Panc1 (cell line): ENCODE measurements at regions not wholly inside any gene's neighbourhood (a gene's known extent, or its start where the extent isn't known, plus 50 kb on each side); places are given as distances from the start of the nearest gene placed in this dataset.

Experiments used
- ATAC-seq: fragments of 200-7000 bp; cut with Tn5 transposase; 2 replicates; pipeline ENCODE4 v1.9.1; 2020; ENCODE audit warnings: mild to moderate bottlenecking, moderate library complexity
- BruUV-seq: library from RNA; stranded (reverse); fragments of 400-500 nt; replicated peaks from 2 replicates; lab custom pipeline; 2021; lab: Mats Ljungman, UMichigan
- CTCF ChIA-PET: fragments of 300-600 bp; sonication (Branson Sonifier 250); formaldehyde crosslinking; loops from one replicate; lab custom pipeline; 2022; ENCODE audit warnings: antibody characterized with exemption; lab: Charles Lee
- POLR2A ChIA-PET: fragments of 300-600 bp; sonication (Branson Sonifier 250); formaldehyde crosslinking; loops from one replicate; lab custom pipeline; 2022; ENCODE audit warnings: antibody characterized with exemption; lab: Charles Lee
- DNase-seq: peaks from one replicate; pipeline ENCODE4 v3.0.0-alpha.2; 2010; ENCODE audit warnings: low read depth, low spot score
- H3K27ac ChIP-seq: 2 replicates; pipeline ENCODE4 v1.5.1; 2011; ENCODE audit warnings: mild to moderate bottlenecking, low read length, inconsistent platforms
- H3K27me3 ChIP-seq: fragments of 200-500 bp; sonication (Bioruptor generic); 2 replicates; pipeline ENCODE4 v1.6.0; 2014; ENCODE audit warnings: low read length, inconsistent platforms; ENCODE audit not compliant: control insufficient read depth, insufficient read depth
- H3K36me3 ChIP-seq: fragments of 200-500 bp; sonication (Bioruptor generic); 2 replicates; pipeline ENCODE4 v1.5.1; 2014; ENCODE audit warnings: inconsistent platforms, mild to moderate bottlenecking, low read length, moderate library complexity; ENCODE audit not compliant: control insufficient read depth, insufficient read depth
- H3K4me1 ChIP-seq: 2 replicates; pipeline ENCODE4 v1.5.1; 2011; ENCODE audit warnings: inconsistent platforms, mild to moderate bottlenecking, low read length, moderate library complexity; ENCODE audit not compliant: control insufficient read depth, insufficient read depth
- H3K4me3 ChIP-seq, 2 experiments: 2 replicates each; pipeline ENCODE4 v1.5.1; 2011 to 2012; ENCODE audit warnings: low read depth in 2 of 2, low read length in 2 of 2, mild to moderate bottlenecking in 2 of 2, inconsistent platforms in 1 of 2, moderate library complexity in 1 of 2
- H3K9me3 ChIP-seq: fragments of 200-500 bp; sonication (Bioruptor generic); 2 replicates; pipeline ENCODE4 v1.5.1; 2014; ENCODE audit warnings: low read depth, mild to moderate bottlenecking, inconsistent platforms, low read length, moderate library complexity; ENCODE audit not compliant: control insufficient read depth, insufficient read depth
- POLR2AphosphoS5 ChIP-seq: IDR thresholded peaks from 2 replicates; pipeline ENCODE4 v1.6.1; 2012; ENCODE audit warnings: mild to moderate bottlenecking, low read depth, low read length, moderate library complexity
- SIN3A ChIP-seq: IDR thresholded peaks from 2 replicates; pipeline ENCODE4 v1.6.1; 2012; ENCODE audit warnings: low read depth, mild to moderate bottlenecking, low read length, moderate library complexity, borderline replicate concordance; ENCODE audit not compliant: insufficient read depth
- TCF7L2 ChIP-seq: IDR thresholded peaks from 2 replicates; pipeline ENCODE4 v1.6.1; 2011; ENCODE audit warnings: mild to moderate bottlenecking, low read depth, low read length, inconsistent platforms
- in situ Hi-C: cut with HindIII; loops from 2 replicates; pipeline ENCODE4 v1.10.0; 2016; ENCODE audit warnings: low sequenced_read_pairs, low pct_unique_long_range_greater_than_20kb
- intact Hi-C: fragments of 100-400 bp; cut with micrococcal nuclease; formaldehyde crosslinking; loops from one replicate; pipeline ENCODE4 v1.10.0; 2022; ENCODE audit not compliant: unreplicated experiment
- TF ChIP-seq, protein P1 (sequence below): fragments of 450-650 bp; IDR thresholded peaks from 2 replicates; pipeline ENCODE4 v1.5.1; 2017; ENCODE audit warnings: mild to moderate bottlenecking
- TF ChIP-seq, protein P2 (sequence below), 2 experiments: IDR thresholded peaks; 2 replicates each; pipeline ENCODE4 v1.6.1; 2011 to 2012; ENCODE audit warnings: low read depth in 2 of 2, control low read depth in 1 of 2, low read length in 1 of 2, mild to moderate bottlenecking in 1 of 2, moderate library complexity in 1 of 2; ENCODE audit not compliant: insufficient read depth in 1 of 2

GRCh38 chr6:87830907-87831306, 128.9 kb upstream of the AKIRIN2 start:
- no peaks in the 10 kb centered on the region for H3K36me3 ChIP-seq
- ChIA-PET POLR2A (no interaction called here), CTCF (no interaction called here)

DNA sequence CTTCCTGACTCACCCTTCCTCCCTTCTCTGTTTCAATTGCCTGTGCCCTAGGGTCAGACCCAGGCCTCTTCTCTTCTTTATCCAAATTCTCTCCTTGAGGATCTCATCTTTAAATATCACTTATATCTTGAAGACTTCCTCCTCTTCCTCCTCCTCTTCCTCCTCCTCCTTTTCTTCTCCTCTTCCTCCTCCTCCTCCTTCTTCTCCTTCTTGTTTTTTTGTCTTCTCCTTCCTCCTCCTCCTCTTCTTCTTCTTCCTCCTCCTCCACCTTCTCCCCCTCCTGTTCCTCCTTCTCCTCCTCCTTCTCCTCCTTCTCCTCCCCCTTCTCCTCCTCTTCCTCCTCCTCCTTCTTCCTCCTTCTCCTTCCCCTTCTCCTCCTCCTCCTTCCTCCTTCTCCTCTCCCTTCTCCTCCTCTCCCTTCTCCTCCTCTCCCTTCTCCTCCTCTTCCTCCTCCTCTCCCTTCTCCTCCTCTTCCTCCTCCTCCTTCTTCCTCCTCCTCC, 127.6 kb upstream of the AKIRIN2 start:
- Histone ChIP-seq H3K27ac (no peak overlapping the region), H3K27me3 (no peaks in the 10 kb centered on the region), H3K9me3 (no peaks in the 10 kb centered on the region), H3K4me1 (no peaks in the 10 kb centered on the region), H3K4me3 (no peak overlapping the region), H3K36me3 (no peaks in the 10 kb centered on the region)
- TF ChIP-seq, protein P1, sequence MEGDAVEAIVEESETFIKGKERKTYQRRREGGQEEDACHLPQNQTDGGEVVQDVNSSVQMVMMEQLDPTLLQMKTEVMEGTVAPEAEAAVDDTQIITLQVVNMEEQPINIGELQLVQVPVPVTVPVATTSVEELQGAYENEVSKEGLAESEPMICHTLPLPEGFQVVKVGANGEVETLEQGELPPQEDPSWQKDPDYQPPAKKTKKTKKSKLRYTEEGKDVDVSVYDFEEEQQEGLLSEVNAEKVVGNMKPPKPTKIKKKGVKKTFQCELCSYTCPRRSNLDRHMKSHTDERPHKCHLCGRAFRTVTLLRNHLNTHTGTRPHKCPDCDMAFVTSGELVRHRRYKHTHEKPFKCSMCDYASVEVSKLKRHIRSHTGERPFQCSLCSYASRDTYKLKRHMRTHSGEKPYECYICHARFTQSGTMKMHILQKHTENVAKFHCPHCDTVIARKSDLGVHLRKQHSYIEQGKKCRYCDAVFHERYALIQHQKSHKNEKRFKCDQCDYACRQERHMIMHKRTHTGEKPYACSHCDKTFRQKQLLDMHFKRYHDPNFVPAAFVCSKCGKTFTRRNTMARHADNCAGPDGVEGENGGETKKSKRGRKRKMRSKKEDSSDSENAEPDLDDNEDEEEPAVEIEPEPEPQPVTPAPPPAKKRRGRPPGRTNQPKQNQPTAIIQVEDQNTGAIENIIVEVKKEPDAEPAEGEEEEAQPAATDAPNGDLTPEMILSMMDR: no peak
- TF ChIP-seq POLR2AphosphoS5 (no peak), SIN3A (no peak), TCF7L2 (no peak)
- TF ChIP-seq, protein P2, sequence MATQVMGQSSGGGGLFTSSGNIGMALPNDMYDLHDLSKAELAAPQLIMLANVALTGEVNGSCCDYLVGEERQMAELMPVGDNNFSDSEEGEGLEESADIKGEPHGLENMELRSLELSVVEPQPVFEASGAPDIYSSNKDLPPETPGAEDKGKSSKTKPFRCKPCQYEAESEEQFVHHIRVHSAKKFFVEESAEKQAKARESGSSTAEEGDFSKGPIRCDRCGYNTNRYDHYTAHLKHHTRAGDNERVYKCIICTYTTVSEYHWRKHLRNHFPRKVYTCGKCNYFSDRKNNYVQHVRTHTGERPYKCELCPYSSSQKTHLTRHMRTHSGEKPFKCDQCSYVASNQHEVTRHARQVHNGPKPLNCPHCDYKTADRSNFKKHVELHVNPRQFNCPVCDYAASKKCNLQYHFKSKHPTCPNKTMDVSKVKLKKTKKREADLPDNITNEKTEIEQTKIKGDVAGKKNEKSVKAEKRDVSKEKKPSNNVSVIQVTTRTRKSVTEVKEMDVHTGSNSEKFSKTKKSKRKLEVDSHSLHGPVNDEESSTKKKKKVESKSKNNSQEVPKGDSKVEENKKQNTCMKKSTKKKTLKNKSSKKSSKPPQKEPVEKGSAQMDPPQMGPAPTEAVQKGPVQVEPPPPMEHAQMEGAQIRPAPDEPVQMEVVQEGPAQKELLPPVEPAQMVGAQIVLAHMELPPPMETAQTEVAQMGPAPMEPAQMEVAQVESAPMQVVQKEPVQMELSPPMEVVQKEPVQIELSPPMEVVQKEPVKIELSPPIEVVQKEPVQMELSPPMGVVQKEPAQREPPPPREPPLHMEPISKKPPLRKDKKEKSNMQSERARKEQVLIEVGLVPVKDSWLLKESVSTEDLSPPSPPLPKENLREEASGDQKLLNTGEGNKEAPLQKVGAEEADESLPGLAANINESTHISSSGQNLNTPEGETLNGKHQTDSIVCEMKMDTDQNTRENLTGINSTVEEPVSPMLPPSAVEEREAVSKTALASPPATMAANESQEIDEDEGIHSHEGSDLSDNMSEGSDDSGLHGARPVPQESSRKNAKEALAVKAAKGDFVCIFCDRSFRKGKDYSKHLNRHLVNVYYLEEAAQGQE (IDR thresholded peaks at IDR 0.05; ENCODE audit: insufficient read depth in 1 of 2, low read depth in 2 of 2, low read length in 1 of 2): no peak
- ATAC-seq (no peak), DNase-seq (no peak)
- intact Hi-C loops: no loop called here
- CTCF ChIA-PET: no interaction called here
- in situ Hi-C loops: no loop called here
- no TSS peak for BruUV-seq
- POLR2A ChIA-PET: no interaction called here

More at GRCh38 chr6:87830907-87831306, 128.9 kb upstream of the AKIRIN2 start:
- H3K9me3 ChIP-seq: no peaks in the 10 kb centered on the region
- in situ Hi-C loops (no loop called here), intact Hi-C loops (no loop called here)
- H3K4me1 ChIP-seq: no peaks in the 10 kb centered on the region
- no peak overlapping the region for H3K4me3 ChIP-seq
- TF ChIP-seq, protein P2 (IDR thresholded peaks at IDR 0.05; ENCODE audit: insufficient read depth in 1 of 2, low read depth in 2 of 2, low read length in 1 of 2): no peak
- no peak for TF ChIP-seq SIN3A
- TF ChIP-seq POLR2AphosphoS5: no peak
- TF ChIP-seq, protein P1: no peak
- TF ChIP-seq TCF7L2: no peak
- no peaks in the 10 kb centered on the region for H3K27me3 ChIP-seq
- H3K27ac ChIP-seq: no peak overlapping the region
- no TSS peak for BruUV-seq
- DNase-seq: no peak
- ATAC-seq: no peak
